GM06990 (cell line): ENCODE measurements at regions not wholly inside any gene's neighbourhood (a gene's known extent, or its start where the extent isn't known, plus 50 kb on each side); places are given as distances from the start of the nearest gene placed in this dataset.

Source experiments
- DNase-seq: peaks from one replicate; pipeline ENCODE4 v3.0.0-alpha.2; 2011; ENCODE audit not compliant: insufficient read length; ENCODE audit errors: extremely low read depth
- H3K27me3 ChIP-seq: replicated peaks from 2 replicates; pipeline ENCODE4 v1.6.0; 2011; ENCODE audit warnings: low read length; ENCODE audit not compliant: control insufficient read depth, insufficient read depth
- H3K36me3 ChIP-seq: 2 replicates; pipeline ENCODE4 v1.5.1; 2011; ENCODE audit warnings: low read length; ENCODE audit not compliant: control insufficient read depth, insufficient read depth
- H3K4me3 ChIP-seq: replicated peaks from 2 replicates; pipeline ENCODE4 v1.5.1; 2011; ENCODE audit warnings: low read depth, mild to moderate bottlenecking, control low read depth, low read length
- TF ChIP-seq, protein P1 (sequence below): IDR thresholded peaks from 2 replicates; pipeline ENCODE4 v1.5.1; 2011; ENCODE audit warnings: low read length, control low read depth, mild to moderate bottlenecking, inconsistent platforms; ENCODE audit not compliant: insufficient read depth, poor library complexity, severe bottlenecking

DNA sequence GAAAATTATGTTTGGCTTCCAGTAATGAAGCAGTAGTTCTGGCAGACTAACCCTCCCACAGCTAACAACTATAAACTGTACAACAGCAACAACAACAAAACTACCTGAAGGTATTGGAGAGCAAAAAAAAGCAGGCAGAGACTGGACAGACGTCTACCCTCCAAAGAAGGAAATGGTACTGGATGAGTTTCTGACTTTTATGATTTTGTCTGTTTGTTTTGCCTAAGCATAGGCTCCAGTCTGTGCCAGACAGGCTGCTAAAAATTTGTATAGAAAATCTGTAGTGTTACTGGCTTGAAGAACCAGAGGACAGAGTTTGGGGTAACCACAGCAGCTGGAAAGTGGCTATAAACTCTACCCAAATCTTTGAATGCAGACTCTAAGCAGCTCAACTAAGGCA lies 131.3 kb downstream of the SLC25A47 start:
- TF ChIP-seq, protein P1, sequence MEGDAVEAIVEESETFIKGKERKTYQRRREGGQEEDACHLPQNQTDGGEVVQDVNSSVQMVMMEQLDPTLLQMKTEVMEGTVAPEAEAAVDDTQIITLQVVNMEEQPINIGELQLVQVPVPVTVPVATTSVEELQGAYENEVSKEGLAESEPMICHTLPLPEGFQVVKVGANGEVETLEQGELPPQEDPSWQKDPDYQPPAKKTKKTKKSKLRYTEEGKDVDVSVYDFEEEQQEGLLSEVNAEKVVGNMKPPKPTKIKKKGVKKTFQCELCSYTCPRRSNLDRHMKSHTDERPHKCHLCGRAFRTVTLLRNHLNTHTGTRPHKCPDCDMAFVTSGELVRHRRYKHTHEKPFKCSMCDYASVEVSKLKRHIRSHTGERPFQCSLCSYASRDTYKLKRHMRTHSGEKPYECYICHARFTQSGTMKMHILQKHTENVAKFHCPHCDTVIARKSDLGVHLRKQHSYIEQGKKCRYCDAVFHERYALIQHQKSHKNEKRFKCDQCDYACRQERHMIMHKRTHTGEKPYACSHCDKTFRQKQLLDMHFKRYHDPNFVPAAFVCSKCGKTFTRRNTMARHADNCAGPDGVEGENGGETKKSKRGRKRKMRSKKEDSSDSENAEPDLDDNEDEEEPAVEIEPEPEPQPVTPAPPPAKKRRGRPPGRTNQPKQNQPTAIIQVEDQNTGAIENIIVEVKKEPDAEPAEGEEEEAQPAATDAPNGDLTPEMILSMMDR: no peak

DNA sequence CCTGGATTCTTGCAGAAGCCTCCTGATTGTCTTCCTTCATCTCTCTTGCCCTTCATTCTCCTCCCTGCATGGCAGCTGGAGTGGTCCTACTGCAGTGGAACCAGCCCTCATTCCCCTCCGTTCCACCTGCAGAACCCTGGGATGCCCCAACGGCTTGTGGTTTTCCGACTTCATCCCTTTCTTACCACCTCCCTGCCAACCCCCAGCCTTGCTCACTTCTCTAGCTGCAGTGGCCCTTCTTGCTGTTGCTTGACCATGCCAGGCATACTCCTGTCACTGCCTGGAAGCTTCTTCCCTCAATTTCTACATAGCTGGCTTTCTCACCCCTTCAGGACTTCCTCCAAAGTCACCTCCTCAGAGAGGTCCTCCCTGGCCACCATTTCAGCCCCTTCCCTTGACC lies 123.3 kb downstream of the BEGAIN start:
- Histone ChIP-seq H3K27me3 (no peaks in the 10 kb centered on the region; the same call in 1 of the 2 replicates), H3K4me3 (no peak overlapping the region), H3K36me3 (no peaks in the 10 kb centered on the region)
- no peak for DNase-seq
- TF ChIP-seq, protein P1: no peak

More for the DNA sequence above, 131.3 kb downstream of the SLC25A47 start:
- H3K4me3 ChIP-seq: no peak overlapping the region
- no peaks in the 10 kb centered on the region for H3K27me3 ChIP-seq
- DNase-seq: no peak
- no peaks in the 10 kb centered on the region for H3K36me3 ChIP-seq

DNA sequence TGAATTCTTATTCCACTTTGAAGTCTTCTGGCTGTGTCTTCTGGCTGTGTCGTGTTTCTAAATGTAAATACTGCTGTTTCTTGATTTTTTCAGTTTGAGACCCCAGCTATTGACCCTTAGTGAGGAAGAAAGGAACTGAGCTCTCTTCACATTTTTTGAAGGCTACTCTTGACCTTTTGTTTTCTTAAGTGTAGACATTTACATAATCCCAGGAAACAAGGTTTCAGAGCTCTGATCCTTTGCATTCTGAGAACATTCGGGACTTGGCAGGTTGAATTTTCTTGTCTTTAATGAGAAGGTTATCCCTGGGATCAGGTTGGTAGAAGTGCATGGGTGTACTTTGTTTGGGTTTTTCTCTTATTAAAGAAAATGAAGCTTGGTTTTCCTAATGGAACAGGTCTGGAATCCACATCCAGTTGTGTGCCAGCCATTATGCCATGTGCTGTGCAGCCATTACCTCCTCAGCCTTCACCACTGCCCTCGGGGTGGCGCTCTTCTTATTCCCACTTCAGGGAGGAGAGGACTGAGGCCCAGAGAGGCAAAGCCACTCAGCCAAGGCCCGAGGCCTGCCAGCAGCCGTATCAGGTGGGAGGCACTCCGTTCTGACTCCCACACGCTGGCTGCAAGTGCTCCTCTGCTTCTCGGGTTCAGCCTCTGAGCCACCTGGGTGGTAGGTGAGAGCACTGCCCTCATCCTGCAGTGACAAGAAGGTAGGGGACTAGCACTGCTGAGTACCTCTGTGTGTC lies 120.9 kb downstream of the BEGAIN start:
- H3K4me3 ChIP-seq: no peak overlapping the region
- no peaks in the 10 kb centered on the region for H3K36me3 ChIP-seq
- H3K27me3 ChIP-seq: no peaks in the 10 kb centered on the region; the same call in 1 of the 2 replicates
- TF ChIP-seq, protein P1: no peak
- DNase-seq: no peak

DNA sequence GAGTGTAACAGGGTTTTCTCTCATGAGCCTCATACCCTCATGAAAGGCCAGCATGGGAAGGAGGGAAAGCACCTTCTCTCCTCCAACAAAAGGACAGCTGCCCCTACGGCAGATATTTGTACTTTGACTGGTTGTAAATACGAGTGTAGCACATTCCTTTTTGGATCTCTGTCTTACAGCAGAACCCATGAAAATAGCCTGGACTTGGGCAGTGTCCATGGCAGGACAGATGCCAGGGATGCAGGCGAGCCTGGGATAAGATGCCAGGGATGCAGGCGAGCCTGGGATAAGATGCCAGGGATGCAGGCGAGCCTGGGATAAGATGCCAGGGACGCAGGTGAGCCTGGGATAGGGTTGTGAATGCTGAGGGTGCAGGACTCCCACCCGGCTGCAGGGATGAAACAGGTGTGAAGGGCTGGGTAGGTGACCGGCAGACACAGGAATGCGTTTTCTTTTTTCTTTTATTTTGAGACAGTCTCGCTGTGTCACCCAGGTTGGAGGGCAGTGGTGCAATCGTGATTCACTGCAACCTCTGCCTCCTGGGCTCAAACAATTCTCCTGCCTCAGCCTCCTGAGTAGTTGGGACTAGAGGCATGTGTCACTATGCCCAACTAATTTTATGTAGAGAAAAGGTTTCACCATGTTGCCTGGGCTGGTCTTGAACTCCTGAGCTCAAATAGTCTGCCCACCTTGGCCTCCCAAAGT lies 120.0 kb downstream of the BEGAIN start:
- DNase-seq: no peak
- Histone ChIP-seq H3K36me3 (no peaks in the 10 kb centered on the region), H3K27me3 (no peaks in the 10 kb centered on the region; the same call in 1 of the 2 replicates), H3K4me3 (no peak overlapping the region)
- TF ChIP-seq, protein P1: no peak

DNA sequence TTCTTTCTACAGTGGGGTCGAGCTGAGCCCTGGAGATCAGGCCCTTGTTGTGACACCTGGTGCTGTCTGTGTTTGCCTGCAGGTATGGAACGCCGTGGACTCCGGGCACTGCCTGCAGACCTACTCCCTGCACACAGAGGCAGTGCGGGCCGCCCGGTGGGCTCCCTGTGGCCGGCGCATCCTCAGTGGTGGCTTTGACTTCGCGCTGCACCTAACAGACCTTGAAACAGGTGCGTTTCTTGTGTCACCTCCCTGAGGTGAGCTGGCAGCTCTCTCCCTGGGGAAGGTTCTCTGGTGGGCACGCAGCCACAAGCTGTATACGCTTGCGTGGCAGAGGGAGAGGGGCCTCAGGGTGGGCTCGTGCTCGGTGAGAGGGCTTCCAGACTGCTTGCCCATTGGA lies 119.3 kb downstream of the BEGAIN start:
- no peak for DNase-seq
- no peaks in the 10 kb centered on the region; the same call in 1 of the 2 replicates for H3K27me3 ChIP-seq
- H3K36me3 ChIP-seq: no peaks in the 10 kb centered on the region
- no peak overlapping the region for H3K4me3 ChIP-seq
- TF ChIP-seq, protein P1: no peak
